Cardiac muscle cell (in vitro differentiated cells and primary cell): ENCODE measurements at regions not wholly inside any gene's neighbourhood (a gene's known extent, or its start where the extent isn't known, plus 50 kb on each side); places are given as distances from the start of the nearest gene placed in this dataset.

ENCODE experiments used
- DNase-seq, 2 donors: peaks; one replicate each; pipeline versions ENCODE4 v3.0.0 to v3.0.0-alpha.2; 2010 to 2017; ENCODE audit warnings: low read depth in 1 of 2, low spot score in 1 of 2
- H3K27ac ChIP-seq: fragments of 200-600 bp; sonication (generic); 2 replicates; pipeline ENCODE4 v1.5.1; 2016
- H3K27me3 ChIP-seq: fragments of 200-600 bp; sonication (generic); 2 replicates; pipeline ENCODE4 v1.6.0; 2016; ENCODE audit warnings: control low read depth
- H3K36me3 ChIP-seq: fragments of 200-600 bp; sonication (generic); 2 replicates; pipeline ENCODE4 v1.5.1; 2016; ENCODE audit warnings: control low read depth
- H3K4me1 ChIP-seq: fragments of 200-600 bp; sonication (generic); 2 replicates; pipeline ENCODE4 v1.8.1; 2017; ENCODE audit warnings: low read depth, mild to moderate bottlenecking, mixed run types
- H3K4me3 ChIP-seq: fragments of 200-600 bp; sonication (generic); 2 replicates; pipeline ENCODE4 v1.5.1; 2016; ENCODE audit warnings: mild to moderate bottlenecking
- H3K9me3 ChIP-seq: fragments of 200-600 bp; sonication (generic); 2 replicates; pipeline ENCODE4 v1.5.1; 2017; ENCODE audit warnings: low read depth, mild to moderate bottlenecking, control low read depth
- CTCF ChIP-seq: IDR thresholded peaks from 2 replicates; pipeline ENCODE4 v1.5.1; 2012; ENCODE audit warnings: low read depth, mild to moderate bottlenecking, low read length

- no peaks in the 10 kb centered on the region for H3K27me3 ChIP-seq
- H3K27ac ChIP-seq: no peak overlapping the region
- H3K4me3 ChIP-seq: no peak overlapping the region
- no peak for DNase-seq
- no peaks in the 10 kb centered on the region for H3K4me1 ChIP-seq
- no peak for TF ChIP-seq CTCF
- no peaks in the 10 kb centered on the region for H3K9me3 ChIP-seq
- H3K36me3 ChIP-seq: no peaks in the 10 kb centered on the region
Measured at GRCh38 chr12:90149453-90149852, 440.8 kb upstream of the ATP2B1 start.

GRCh38 chr12:90129366-90130030, 420.9 kb upstream of the ATP2B1 start:
- H3K9me3 ChIP-seq: no peaks in the 10 kb centered on the region
- no peak for TF ChIP-seq CTCF
- no peaks in the 10 kb centered on the region for H3K36me3 ChIP-seq
- no peak for DNase-seq
- H3K4me1 ChIP-seq: no peaks in the 10 kb centered on the region
- H3K27ac ChIP-seq: no peak overlapping the region
- H3K27me3 ChIP-seq: no peaks in the 10 kb centered on the region
- H3K4me3 ChIP-seq: no peak overlapping the region

- Histone ChIP-seq H3K9me3 (no peaks in the 10 kb centered on the region), H3K4me1 (no peaks in the 10 kb centered on the region), H3K27me3 (no peaks in the 10 kb centered on the region), H3K4me3 (no peak overlapping the region), H3K36me3 (no peaks in the 10 kb centered on the region), H3K27ac (no peak overlapping the region)
- TF ChIP-seq CTCF: no peak
- DNase-seq: no peak
Measured at GRCh38 chr12:90128526-90128925, 419.9 kb upstream of the ATP2B1 start.

GRCh38 chr12:90126125-90126524, 417.5 kb upstream of the ATP2B1 start:
- Histone ChIP-seq H3K36me3 (no peaks in the 10 kb centered on the region), H3K4me1 (no peaks in the 10 kb centered on the region), H3K4me3 (no peak overlapping the region), H3K9me3 (no peaks in the 10 kb centered on the region), H3K27me3 (no peaks in the 10 kb centered on the region), H3K27ac (no peak overlapping the region)
- no peak for TF ChIP-seq CTCF
- no peak for DNase-seq

- Histone ChIP-seq H3K36me3 (no peaks in the 10 kb centered on the region), H3K9me3 (no peaks in the 10 kb centered on the region), H3K27ac (no peak overlapping the region), H3K4me3 (no peak overlapping the region), H3K4me1 (no peaks in the 10 kb centered on the region), H3K27me3 (no peaks in the 10 kb centered on the region)
- TF ChIP-seq CTCF: no peak
- DNase-seq: no peak
Measured at GRCh38 chr12:90124914-90125313, 416.3 kb upstream of the ATP2B1 start.
